ENCODE measurements at regions not wholly inside any gene's neighbourhood (a gene's known extent, or its start where the extent isn't known, plus 50 kb on each side); places are given as distances from the start of the nearest gene placed in this dataset.
A peak's percentile ranks its signal among the peaks of the same experiment; 100 is the strongest.

GRCh38 chr16:9434659-9435058 is 343.2 kb downstream of the HAPSTR1 start:
- DNase-seq (ENCODE audit: extremely low spot score, insufficient read length, low read depth) (no peak), FAIRE-seq (no peak)

DNA sequence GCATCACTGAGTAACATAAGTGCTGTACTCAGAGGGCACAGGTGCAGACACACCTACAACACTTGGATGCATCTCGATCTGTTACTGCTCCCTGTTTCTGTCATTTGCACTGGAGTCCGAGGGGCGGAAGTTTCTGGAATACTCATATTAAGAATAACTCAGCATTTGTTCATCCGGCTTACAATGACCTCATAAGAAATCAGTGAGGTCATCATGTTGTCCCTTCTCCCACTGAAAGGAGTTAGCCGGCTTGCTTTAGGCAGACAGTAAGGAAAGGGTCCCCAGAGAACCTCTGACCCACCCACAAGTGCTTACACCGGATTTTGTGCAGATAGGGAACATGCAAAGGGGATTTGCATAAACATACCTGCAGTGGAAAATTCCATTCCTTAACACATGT is 344.7 kb downstream of the HAPSTR1 start:
- DNase-seq (ENCODE audit: extremely low spot score, insufficient read length, low read depth): no peak
- no peak for FAIRE-seq

DNA sequence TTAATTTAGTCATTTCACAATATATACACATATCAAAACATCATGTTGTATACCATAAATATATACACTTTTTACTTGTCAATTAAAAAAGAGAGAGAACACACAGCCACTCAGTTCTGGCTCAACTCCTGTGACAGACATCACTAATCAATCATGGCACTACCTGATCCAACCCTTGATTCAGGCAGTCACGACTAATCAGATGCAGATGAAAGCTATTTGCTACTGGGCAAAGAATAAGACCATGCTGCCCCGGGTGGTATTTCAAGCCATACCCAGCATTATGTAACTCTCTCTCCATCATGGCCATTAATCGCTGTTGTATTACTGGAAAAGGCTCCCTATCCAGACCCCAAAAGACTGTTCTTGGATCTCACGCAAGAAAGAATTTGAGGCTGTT is 345.7 kb downstream of the HAPSTR1 start:
- FAIRE-seq (no peak), DNase-seq (ENCODE audit: extremely low spot score, insufficient read length, low read depth) (no peak)

GRCh38 chr16:9438991-9439390 is 347.5 kb downstream of the HAPSTR1 start:
- FAIRE-seq (no peak), DNase-seq (ENCODE audit: extremely low spot score, insufficient read length, low read depth) (no peak)

DNA sequence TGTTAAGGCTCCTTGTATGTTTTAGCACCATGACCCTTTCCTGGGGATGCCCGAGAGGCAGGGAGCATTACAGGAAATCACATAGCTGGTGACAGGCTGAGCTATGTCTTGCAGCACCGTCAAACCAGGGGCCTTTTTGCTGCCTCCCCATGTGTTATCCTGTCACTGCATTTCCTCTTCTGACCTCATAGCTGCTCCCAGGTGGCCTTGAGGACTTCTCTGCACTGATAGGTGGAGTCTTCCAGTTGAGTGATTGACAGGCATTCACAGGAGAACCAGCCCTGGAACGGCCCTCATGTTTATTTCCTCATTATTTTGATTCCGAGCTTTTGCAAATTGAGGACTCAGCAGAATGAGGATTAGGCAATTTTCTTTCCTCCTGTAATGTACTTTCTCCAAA is 349.6 kb downstream of the HAPSTR1 start:
- FAIRE-seq: no peak
- no peak for DNase-seq (ENCODE audit: extremely low spot score, insufficient read length, low read depth)

DNA sequence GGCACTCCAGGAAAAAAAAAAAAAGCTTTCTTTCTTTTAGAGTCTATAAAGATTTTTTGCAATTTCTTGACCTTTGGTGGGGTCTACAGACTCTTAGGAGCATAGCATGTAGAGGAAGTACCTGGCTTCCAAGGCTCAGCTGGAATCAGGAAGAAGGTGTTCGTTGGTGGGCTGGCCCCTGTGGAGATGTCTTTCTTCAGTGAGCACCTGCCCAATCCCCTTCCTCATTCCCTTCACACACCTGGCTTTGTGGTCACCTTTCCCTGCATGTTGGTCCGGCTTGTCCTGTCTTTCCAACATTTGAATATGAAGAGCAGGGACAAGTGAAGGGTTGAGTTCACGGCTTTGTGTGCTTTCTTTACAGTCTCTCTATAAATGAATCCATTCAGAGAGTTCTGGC is 352.4 kb downstream of the HAPSTR1 start:
- FAIRE-seq: no peak
- no peak for DNase-seq (ENCODE audit: extremely low spot score, insufficient read length, low read depth)

GRCh38 chr16:9446471-9447194 is 355.2 kb downstream of the HAPSTR1 start:
- FAIRE-seq (no peak), DNase-seq (ENCODE audit: extremely low spot score, insufficient read length, low read depth) (no peak)

DNA sequence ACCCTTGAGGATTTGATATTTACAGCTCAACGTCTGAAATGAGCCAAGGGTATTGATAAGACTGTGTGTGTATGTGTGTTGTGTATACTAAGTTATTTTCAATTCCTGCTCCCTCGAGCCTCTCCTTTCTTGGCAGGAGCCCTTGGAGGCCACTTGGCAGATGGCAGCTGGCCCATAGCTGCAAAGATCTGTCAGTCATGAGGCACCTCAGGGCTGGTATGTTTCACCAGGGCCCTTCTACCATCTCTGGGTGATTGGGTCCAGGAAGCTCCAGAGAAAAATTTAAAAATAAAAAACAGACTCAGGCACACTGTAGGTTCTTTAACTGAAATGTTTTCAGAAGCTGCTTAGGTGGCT is 355.7 kb downstream of the HAPSTR1 start:
- DNase-seq (ENCODE audit: extremely low spot score, insufficient read length, low read depth) (no peak), FAIRE-seq (no peak)

DNA sequence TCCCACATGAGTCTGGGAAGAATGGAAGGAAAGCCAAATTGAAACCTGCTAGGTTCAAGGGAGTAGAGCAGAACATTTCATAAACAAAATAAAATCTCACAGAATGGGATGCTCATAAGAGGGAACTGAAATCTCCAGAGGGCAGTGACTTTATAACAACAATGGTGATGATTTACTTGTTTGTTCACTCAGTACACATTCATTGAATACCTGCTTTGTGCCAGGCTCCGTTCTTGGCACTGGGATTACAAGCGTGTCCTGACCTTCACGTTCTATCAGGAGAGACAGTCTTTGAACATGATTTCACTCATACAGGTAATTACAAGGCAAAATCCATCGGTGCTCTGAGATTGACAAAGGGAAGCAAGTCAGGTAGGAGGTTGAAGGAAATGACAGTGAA is 356.3 kb downstream of the HAPSTR1 start:
- no peak for DNase-seq (ENCODE audit: extremely low spot score, insufficient read length, low read depth)
- no peak for FAIRE-seq

DNA sequence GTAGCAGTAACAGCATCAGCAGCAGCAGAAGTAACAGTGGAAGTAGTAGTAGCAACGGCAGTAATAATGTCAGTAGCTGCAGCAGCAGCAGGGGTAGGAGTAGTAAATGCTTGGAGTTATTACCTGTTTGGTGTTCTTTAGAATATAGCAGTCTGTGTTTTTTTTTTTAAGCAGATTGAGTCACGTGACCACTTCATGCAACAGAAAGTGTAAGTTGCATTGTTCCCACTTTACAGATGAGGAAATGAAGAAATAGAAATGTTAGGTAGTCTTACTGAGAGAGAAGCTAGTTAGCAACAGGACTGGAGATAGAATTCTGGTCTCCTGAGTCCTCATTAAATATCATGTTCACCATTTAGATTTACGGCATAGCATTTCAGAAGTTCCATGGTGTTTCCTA is 358.2 kb downstream of the HAPSTR1 start:
- FAIRE-seq (no peak), DNase-seq (ENCODE audit: extremely low spot score, insufficient read length, low read depth) (no peak)

- DNase-seq (ENCODE audit: extremely low spot score, insufficient read length, low read depth): no peak
Measured at GRCh38 chr16:9457215-9457614, 365.8 kb downstream of the HAPSTR1 start.

DNA sequence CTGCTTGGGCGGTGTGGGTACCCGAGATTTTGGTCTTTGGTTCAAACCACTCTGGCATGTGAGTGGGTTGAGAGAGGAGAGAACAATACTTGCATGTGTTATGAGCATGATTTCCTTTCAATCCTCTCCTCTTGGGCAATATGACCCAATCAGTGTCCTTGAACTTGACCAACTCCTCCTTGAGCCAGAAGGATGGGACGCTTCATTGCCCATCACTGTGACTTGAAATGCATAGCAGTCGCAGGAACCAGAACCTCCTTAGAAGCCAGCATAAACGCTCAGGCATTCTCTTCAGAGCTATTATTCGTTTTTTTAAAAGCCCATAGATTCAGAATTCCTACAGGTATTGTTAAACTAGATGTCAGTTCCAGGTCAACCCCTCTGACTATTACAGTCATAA is 367.4 kb downstream of the HAPSTR1 start:
- DNase-seq (ENCODE audit: extremely low spot score, insufficient read length, low read depth) (no peak), FAIRE-seq (no peak)

More at GRCh38 chr16:9457215-9457614, 365.8 kb downstream of the HAPSTR1 start:
- no peak for FAIRE-seq

DNA sequence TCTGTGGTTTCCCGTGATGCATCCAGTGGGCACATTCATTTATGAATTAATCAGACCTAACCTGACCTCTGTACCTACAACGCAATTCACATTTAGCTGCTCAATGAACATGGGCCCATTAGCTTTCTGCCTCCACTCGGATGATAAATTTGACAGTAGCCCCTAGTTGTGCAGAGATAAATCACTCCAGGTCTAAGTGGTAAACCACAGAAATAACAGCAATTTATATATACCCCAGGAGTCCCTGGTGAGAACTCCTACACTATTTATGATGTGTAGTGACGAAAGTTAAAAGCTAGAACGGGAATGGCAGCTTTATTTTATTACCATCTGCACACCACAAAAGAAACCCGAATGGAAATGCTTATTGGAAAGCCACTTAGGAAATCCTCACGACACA is 371.5 kb downstream of the HAPSTR1 start:
- no peak for FAIRE-seq

GRCh38 chr16:9463461-9463860 is 372.0 kb downstream of the HAPSTR1 start:
- DNase-seq (ENCODE audit: extremely low spot score, insufficient read length, low read depth) (no peak), FAIRE-seq (no peak)

More for the DNA sequence above, 371.5 kb downstream of the HAPSTR1 start:
- DNase-seq (ENCODE audit: extremely low spot score, insufficient read length, low read depth): no peak

DNA sequence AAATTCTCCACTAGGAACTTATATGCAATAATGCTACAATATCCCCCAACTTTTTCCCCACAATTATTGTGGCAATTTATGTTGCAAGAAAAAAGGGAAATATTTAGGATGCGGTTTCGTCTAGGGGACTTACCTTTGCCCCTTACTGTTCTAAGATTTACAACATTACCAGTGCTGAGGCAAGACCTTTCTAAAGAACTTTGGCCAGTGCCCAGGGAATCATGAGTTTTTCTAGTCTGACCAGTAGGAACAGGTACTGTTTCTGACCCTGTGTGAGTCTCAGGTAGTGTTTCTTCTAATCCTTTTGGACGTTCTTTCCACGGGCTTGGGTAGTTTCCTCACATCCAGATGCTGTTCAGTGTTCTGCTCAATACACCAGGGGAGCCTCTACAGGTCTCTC is 373.7 kb downstream of the HAPSTR1 start:
- FAIRE-seq (no peak), DNase-seq (ENCODE audit: extremely low spot score, insufficient read length, low read depth) (no peak)

- DNase-seq (ENCODE audit: extremely low spot score, insufficient read length, low read depth) (no peak), FAIRE-seq (no peak)
Measured at GRCh38 chr16:9469512-9469911, 378.1 kb downstream of the HAPSTR1 start.

DNA sequence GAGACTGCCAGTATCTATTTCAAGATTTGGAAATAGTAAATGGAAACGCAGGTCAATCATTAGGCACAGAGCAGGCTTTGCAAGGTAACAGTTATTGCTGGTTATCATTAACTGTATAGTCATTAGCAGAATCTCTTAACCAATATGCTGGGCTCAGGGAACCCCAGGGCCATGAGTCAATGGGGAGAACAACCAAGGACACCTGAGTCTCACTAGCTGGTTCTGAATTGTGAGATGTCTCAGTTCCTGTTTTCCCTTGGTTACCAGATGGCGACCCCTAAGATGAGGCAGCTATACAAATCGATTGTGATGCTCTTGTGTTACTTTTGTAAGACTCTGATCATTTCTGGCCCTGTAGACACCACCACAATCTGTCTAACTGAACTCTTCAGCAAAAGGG is 385.3 kb downstream of the HAPSTR1 start:
- FAIRE-seq (peak; percentile 45), DNase-seq (ENCODE audit: extremely low spot score, insufficient read length, low read depth) (peak; percentile 3)

DNA sequence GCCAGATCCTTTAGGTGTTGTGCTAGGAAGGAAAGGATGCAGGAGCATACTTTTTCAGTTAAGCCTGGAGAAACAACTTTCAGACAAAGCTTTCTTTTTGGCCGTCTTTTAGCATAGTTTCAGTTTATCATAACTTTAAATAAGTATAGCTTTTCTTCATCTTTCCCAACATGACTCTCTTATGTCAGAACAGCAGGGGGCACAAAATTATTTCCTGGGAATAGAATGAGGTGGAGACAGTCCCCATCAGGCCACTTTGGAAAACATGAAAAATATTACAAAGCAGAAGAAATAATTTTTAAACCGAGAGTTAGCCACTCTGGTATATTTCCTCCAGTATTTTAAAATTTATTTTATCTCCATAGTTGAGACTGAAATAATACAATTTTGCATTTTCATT is 387.6 kb downstream of the HAPSTR1 start:
- DNase-seq (ENCODE audit: extremely low spot score, insufficient read length, low read depth): no peak
- no peak for FAIRE-seq

DNA sequence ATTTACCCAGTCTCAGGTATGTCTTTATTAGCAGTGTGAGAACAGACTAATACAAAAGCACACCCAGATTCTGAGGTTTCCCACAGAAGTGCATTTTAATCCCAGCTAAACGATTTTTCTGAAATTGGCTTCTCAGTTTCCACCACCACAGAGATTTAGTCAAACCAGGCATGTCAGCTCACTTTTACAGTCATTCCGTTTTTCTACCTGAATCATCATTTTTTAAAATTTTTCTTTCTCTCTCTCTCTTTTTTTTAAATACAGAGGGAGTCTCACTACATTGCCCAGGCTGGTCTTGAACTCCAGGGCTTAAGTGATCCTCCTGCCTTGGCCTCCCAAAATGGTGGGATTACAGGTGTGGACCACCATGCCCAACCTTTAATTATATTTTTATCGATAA is 389.1 kb downstream of the HAPSTR1 start:
- no peak for FAIRE-seq
- DNase-seq (ENCODE audit: extremely low spot score, insufficient read length, low read depth): no peak

DNA sequence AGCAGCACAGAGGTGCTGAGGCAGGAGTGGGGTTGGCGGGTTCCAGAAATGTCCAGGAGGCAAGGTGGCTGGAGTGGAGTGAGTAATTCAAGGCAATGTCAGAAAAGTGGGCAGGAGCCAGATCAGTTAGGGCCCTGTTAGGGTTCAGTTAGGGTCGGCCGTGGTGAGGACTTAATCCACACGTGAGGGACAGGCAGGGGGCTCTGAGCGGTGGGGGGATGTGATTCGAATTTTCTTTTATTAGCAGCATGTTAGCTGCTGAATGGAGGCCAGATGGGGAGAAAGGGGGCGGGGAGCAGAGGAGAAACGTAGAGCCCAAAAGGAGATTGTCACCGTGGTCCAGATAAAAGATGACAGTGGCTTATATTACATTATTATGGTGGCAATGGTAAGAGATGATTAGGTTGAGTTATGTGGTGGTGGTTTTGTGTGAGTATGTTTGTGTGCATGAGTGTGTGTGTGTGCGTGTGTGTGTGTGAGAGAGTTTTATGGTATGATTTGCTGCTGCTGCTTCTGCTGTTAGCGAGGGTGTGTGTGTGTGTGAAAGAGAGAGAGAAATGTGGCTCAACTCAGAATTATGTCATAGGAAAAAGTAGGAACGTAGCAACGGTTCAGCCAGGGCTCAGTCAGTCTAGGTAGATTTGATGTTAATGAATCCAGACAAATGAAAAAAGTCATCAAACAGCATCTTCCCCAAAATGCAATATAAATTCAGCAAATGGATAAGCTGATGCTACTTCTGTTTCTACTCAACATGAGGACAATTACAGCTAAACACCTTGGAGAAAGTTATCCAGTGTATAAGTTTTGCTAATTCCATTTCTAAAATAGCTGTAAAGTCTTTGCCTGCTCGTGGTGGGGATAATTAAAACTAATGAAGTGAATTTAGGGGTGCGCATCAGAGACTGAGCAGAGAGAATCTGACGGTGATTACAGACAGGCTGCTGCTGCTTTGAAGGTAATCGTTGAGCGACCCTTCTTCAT is 390.6 kb downstream of the HAPSTR1 start:
- FAIRE-seq (no peak), DNase-seq (ENCODE audit: extremely low spot score, insufficient read length, low read depth) (no peak)

- FAIRE-seq: no peak
- no peak for DNase-seq (ENCODE audit: extremely low spot score, insufficient read length, low read depth)
Measured at GRCh38 chr16:9484426-9484825, 393.0 kb downstream of the HAPSTR1 start.

All from GM18507 (cell line).